ENCODE measurements at regions not wholly inside any gene's neighbourhood (a gene's known extent, or its start where the extent isn't known, plus 50 kb on each side); places are given as distances from the start of the nearest gene placed in this dataset.

- H3K27me3 ChIP-seq: no peaks in the 10 kb centered on the region
- no peaks in the 10 kb centered on the region for H3K36me3 ChIP-seq
- no peaks in the 10 kb centered on the region for H3K9me3 ChIP-seq
- H3K4me3 ChIP-seq: no peak overlapping the region
- no peak for DNase-seq (ENCODE audit: low spot score in 2 of 2)
- intact Hi-C loops (cut with DNase I; ENCODE audit: low total_unique reads): no loop called here
- no peak for TF ChIP-seq POLR2A (IDR thresholded peaks at IDR 0.05)
- TF ChIP-seq POLR2AphosphoS5 (IDR thresholded peaks at IDR 0.05): no peak
- no peak for TF ChIP-seq CTCF (IDR thresholded peaks at IDR 0.05)
- no peaks in the 10 kb centered on the region for H3K4me1 ChIP-seq
- H3K27ac ChIP-seq: no peak overlapping the region
Observed at GRCh38 chr15:38190501-38190900, 62.1 kb upstream of the SPRED1 start.

GRCh38 chr15:38192496-38192895, 60.1 kb upstream of the SPRED1 start:
- H3K27ac ChIP-seq: no peak overlapping the region
- H3K27me3 ChIP-seq: no peaks in the 10 kb centered on the region
- H3K4me1 ChIP-seq: no peaks in the 10 kb centered on the region
- H3K36me3 ChIP-seq: no peaks in the 10 kb centered on the region
- intact Hi-C loops (cut with DNase I; ENCODE audit: low total_unique reads): no loop called here
- no peak for DNase-seq (ENCODE audit: low spot score in 2 of 2)
- H3K4me3 ChIP-seq: no peak overlapping the region
- TF ChIP-seq CTCF (IDR thresholded peaks at IDR 0.05): no peak
- no peak for TF ChIP-seq POLR2A (IDR thresholded peaks at IDR 0.05)
- TF ChIP-seq POLR2AphosphoS5 (IDR thresholded peaks at IDR 0.05): no peak
- H3K9me3 ChIP-seq: no peaks in the 10 kb centered on the region

- no peaks in the 10 kb centered on the region for H3K9me3 ChIP-seq
- no peak overlapping the region for H3K4me3 ChIP-seq
- TF ChIP-seq POLR2A (IDR thresholded peaks at IDR 0.05) (no peak), CTCF (IDR thresholded peaks at IDR 0.05) (no peak), POLR2AphosphoS5 (IDR thresholded peaks at IDR 0.05) (no peak)
- no peak for DNase-seq (ENCODE audit: low spot score in 2 of 2)
- intact Hi-C loops (cut with DNase I; ENCODE audit: low total_unique reads): no loop called here
- no peak overlapping the region for H3K27ac ChIP-seq
- no peaks in the 10 kb centered on the region for H3K27me3 ChIP-seq
- no peaks in the 10 kb centered on the region for H3K4me1 ChIP-seq
- no peaks in the 10 kb centered on the region for H3K36me3 ChIP-seq
Observed at GRCh38 chr15:38193496-38193895, 59.1 kb upstream of the SPRED1 start.

GRCh38 chr15:38195191-38195901, 57.3 kb upstream of the SPRED1 start:
- no peak overlapping the region for H3K27ac ChIP-seq
- intact Hi-C loops (cut with DNase I; ENCODE audit: low total_unique reads): no loop called here
- H3K4me1 ChIP-seq: no peaks in the 10 kb centered on the region
- TF ChIP-seq CTCF (IDR thresholded peaks at IDR 0.05): no peak
- no peak for TF ChIP-seq POLR2AphosphoS5 (IDR thresholded peaks at IDR 0.05)
- TF ChIP-seq POLR2A (IDR thresholded peaks at IDR 0.05): no peak
- no peaks in the 10 kb centered on the region for H3K9me3 ChIP-seq
- H3K4me3 ChIP-seq: no peak overlapping the region
- no peaks in the 10 kb centered on the region for H3K36me3 ChIP-seq
- H3K27me3 ChIP-seq: no peaks in the 10 kb centered on the region
- DNase-seq (ENCODE audit: low spot score in 2 of 2): no peak

- TF ChIP-seq POLR2AphosphoS5 (IDR thresholded peaks at IDR 0.05): no peak
- no peak for TF ChIP-seq CTCF (IDR thresholded peaks at IDR 0.05)
- no peak for TF ChIP-seq POLR2A (IDR thresholded peaks at IDR 0.05)
- Histone ChIP-seq H3K9me3 (no peaks in the 10 kb centered on the region), H3K27me3 (no peaks in the 10 kb centered on the region), H3K36me3 (no peaks in the 10 kb centered on the region), H3K4me3 (no peak overlapping the region), H3K27ac (no peak overlapping the region), H3K4me1 (no peaks in the 10 kb centered on the region)
- intact Hi-C loops (cut with DNase I; ENCODE audit: low total_unique reads): no loop called here
- no peak for DNase-seq (ENCODE audit: low spot score in 2 of 2)
Observed at GRCh38 chr15:38196076-38196475, 56.6 kb upstream of the SPRED1 start.

Measured in breast epithelium (tissue), 4 donors.